ENCODE measurements at regions not wholly inside any gene's neighbourhood (a gene's known extent, or its start where the extent isn't known, plus 50 kb on each side); places are given as distances from the start of the nearest gene placed in this dataset.

DNA sequence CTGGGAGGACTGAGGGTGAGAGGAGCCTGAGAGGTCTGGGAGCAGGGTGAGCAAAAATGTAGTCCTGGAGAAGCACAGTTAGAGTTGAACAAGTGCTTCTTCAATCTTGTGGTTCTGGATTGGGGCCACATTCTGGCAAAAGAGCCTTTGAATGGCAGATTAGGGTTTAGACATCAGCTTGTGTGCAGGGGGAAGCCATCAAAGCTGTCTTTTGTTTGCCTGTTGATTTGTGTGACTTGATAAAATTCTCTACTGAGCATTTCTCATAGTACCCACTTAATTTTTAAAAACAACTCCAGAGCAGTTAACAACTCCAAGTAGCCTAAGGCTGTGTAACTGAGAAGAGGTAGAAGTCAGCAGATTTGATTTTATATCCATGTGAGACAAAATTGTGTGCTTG lies 166.2 kb downstream of the FAT3 start:
- TF ChIP-seq, protein P1, sequence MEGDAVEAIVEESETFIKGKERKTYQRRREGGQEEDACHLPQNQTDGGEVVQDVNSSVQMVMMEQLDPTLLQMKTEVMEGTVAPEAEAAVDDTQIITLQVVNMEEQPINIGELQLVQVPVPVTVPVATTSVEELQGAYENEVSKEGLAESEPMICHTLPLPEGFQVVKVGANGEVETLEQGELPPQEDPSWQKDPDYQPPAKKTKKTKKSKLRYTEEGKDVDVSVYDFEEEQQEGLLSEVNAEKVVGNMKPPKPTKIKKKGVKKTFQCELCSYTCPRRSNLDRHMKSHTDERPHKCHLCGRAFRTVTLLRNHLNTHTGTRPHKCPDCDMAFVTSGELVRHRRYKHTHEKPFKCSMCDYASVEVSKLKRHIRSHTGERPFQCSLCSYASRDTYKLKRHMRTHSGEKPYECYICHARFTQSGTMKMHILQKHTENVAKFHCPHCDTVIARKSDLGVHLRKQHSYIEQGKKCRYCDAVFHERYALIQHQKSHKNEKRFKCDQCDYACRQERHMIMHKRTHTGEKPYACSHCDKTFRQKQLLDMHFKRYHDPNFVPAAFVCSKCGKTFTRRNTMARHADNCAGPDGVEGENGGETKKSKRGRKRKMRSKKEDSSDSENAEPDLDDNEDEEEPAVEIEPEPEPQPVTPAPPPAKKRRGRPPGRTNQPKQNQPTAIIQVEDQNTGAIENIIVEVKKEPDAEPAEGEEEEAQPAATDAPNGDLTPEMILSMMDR (IDR thresholded peaks at IDR 0.05; ENCODE audit: control extremely low read depth, extremely low read depth), result no peak
- Histone ChIP-seq H3K27ac (ENCODE audit: low read depth in 1 of 2, low read length in 1 of 2) (no peak overlapping the region), H3K4me3 (no peak overlapping the region)

GRCh38 chr11:92391364-92391763 lies 166.7 kb downstream of the FAT3 start:
- no peak for ATAC-seq (ENCODE audit: insufficient read depth, low FRiP score)
- no peak overlapping the region for H3K9ac ChIP-seq (ENCODE audit: insufficient read depth in 1 of 2, low read length in 2 of 2)
- H3K36me3 ChIP-seq (ENCODE audit: control insufficient read depth in 4 of 4, insufficient read depth in 4 of 4, low read length in 4 of 4), result peaks cover 0 to 5% (median 1%) of the 10 kb centered on the region in 4 donors
- H3K27ac ChIP-seq (ENCODE audit: low read depth in 1 of 2, low read length in 1 of 2), result no peak overlapping the region
- no peak for DNase-seq
- H3K9me3 ChIP-seq (ENCODE audit: control insufficient read depth in 4 of 4, insufficient read depth in 3 of 4, low read length in 3 of 4), result no peaks in the 10 kb centered on the region
- H3K4me3 ChIP-seq, result no peak overlapping the region
- peaks cover 0 to 13% (median 0%) of the 10 kb centered on the region in 5 donors for H3K4me1 ChIP-seq (ENCODE audit: control insufficient read depth in 5 of 5, insufficient read depth in 5 of 5, low read length in 5 of 5)
- TF ChIP-seq, protein P1 (IDR thresholded peaks at IDR 0.05; ENCODE audit: control extremely low read depth, extremely low read depth), result no peak
- H3K27me3 ChIP-seq (ENCODE audit: control insufficient read depth in 3 of 3, insufficient read depth in 3 of 3, low read length in 2 of 3), result no peaks in the 10 kb centered on the region

More for the DNA sequence above, 166.2 kb downstream of the FAT3 start:
- Histone ChIP-seq H3K4me1 (ENCODE audit: control insufficient read depth in 5 of 5, insufficient read depth in 5 of 5, low read length in 5 of 5) (peaks cover 0 to 13% (median 0%) of the 10 kb centered on the region in 5 donors), H3K9ac (ENCODE audit: insufficient read depth in 1 of 2, low read length in 2 of 2) (no peak overlapping the region), H3K27me3 (ENCODE audit: control insufficient read depth in 3 of 3, insufficient read depth in 3 of 3, low read length in 2 of 3) (no peaks in the 10 kb centered on the region), H3K36me3 (ENCODE audit: control insufficient read depth in 4 of 4, insufficient read depth in 4 of 4, low read length in 4 of 4) (peaks cover 0 to 5% (median 0%) of the 10 kb centered on the region in 4 donors), H3K9me3 (ENCODE audit: control insufficient read depth in 4 of 4, insufficient read depth in 3 of 4, low read length in 3 of 4) (no peaks in the 10 kb centered on the region)
- no peak for DNase-seq
- no peak for ATAC-seq (ENCODE audit: insufficient read depth, low FRiP score)

DNA sequence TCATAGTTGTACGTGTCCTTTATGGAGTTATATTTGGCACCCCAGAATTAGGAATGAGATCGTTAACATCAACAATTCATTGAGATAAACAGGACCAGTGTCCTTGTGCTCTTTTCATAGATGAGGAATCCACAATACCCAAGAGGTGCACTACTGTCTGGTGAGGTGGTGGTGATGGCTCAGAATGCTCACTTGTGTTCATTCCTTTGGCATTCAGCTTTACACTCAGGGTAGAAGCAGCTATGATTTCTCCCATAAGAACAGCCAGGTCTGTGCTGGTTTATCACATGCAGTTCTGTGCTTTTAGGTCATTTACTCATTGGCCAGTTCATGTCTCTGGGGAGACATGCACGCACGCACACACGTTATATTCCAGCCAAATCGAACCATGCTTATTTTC lies 167.2 kb downstream of the FAT3 start:
- DNase-seq, result no peak
- WGBS, 2 donors, result 88 to 90% methylated on average over 6 of the region's 6 CpGs

More for the DNA sequence above, 167.2 kb downstream of the FAT3 start:
- H3K9ac ChIP-seq (ENCODE audit: insufficient read depth in 1 of 2, low read length in 2 of 2), result no peak overlapping the region
- no peaks in the 10 kb centered on the region for H3K9me3 ChIP-seq (ENCODE audit: control insufficient read depth in 4 of 4, insufficient read depth in 3 of 4, low read length in 3 of 4)
- TF ChIP-seq, protein P1 (IDR thresholded peaks at IDR 0.05; ENCODE audit: control extremely low read depth, extremely low read depth), result no peak
- H3K36me3 ChIP-seq (ENCODE audit: control insufficient read depth in 4 of 4, insufficient read depth in 4 of 4, low read length in 4 of 4), result peaks cover 0 to 5% (median 2%) of the 10 kb centered on the region in 4 donors
- no peaks in the 10 kb centered on the region for H3K27me3 ChIP-seq (ENCODE audit: control insufficient read depth in 3 of 3, insufficient read depth in 3 of 3, low read length in 2 of 3)
- peaks cover 0 to 13% (median 0%) of the 10 kb centered on the region in 5 donors for H3K4me1 ChIP-seq (ENCODE audit: control insufficient read depth in 5 of 5, insufficient read depth in 5 of 5, low read length in 5 of 5)
- no peak overlapping the region for H3K4me3 ChIP-seq
- ATAC-seq (ENCODE audit: insufficient read depth, low FRiP score), result no peak
- H3K27ac ChIP-seq (ENCODE audit: low read depth in 1 of 2, low read length in 1 of 2), result no peak overlapping the region

Measured in lung (tissue), 11 donors.